Lower leg skin (tissue), 3 donors: ENCODE measurements at regions not wholly inside any gene's neighbourhood (a gene's known extent, or its start where the extent isn't known, plus 50 kb on each side); places are given as distances from the start of the nearest gene placed in this dataset.

Experiments
- CTCF ChIP-seq, 3 donors: fragments of 450-650 bp; IDR thresholded peaks; one replicate each; pipeline ENCODE4 v1.5.1; 2016; ENCODE audit warnings: antibody characterized with exemption in 3 of 3, mild to moderate bottlenecking in 3 of 3, moderate library complexity in 2 of 3
- POLR2A ChIP-seq, 2 donors: fragments of 450-650 bp; IDR thresholded peaks; one replicate each; pipeline ENCODE4 v1.6.1; 2016 to 2017; ENCODE audit warnings: antibody characterized with exemption in 2 of 2, mild to moderate bottlenecking in 1 of 2, moderate library complexity in 1 of 2

- TF ChIP-seq POLR2A (IDR thresholded peaks at IDR 0.05): no peak
- no peak for TF ChIP-seq CTCF (IDR thresholded peaks at IDR 0.05)
Measured at GRCh38 chr12:13887779-13888388, 93.5 kb downstream of the GRIN2B start.
